ENCODE measurements at regions not wholly inside any gene's neighbourhood (a gene's known extent, or its start where the extent isn't known, plus 50 kb on each side); places are given as distances from the start of the nearest gene placed in this dataset.

- no peak for TF ChIP-seq EZH2 (IDR thresholded peaks at IDR 0.05; ENCODE audit: insufficient read depth, poor library complexity, severe bottlenecking)
- TF ChIP-seq EZH2phosphoT487 (IDR thresholded peaks at IDR 0.05; ENCODE audit: insufficient read depth, low read depth) = no peak
Observed at GRCh38 chr3:15982243-15982642, 184.5 kb upstream of the ANKRD28 start.

All from GM23248 (cell line).